ENCODE measurements at regions not wholly inside any gene's neighbourhood (a gene's known extent, or its start where the extent isn't known, plus 50 kb on each side); places are given as distances from the start of the nearest gene placed in this dataset.

DNA sequence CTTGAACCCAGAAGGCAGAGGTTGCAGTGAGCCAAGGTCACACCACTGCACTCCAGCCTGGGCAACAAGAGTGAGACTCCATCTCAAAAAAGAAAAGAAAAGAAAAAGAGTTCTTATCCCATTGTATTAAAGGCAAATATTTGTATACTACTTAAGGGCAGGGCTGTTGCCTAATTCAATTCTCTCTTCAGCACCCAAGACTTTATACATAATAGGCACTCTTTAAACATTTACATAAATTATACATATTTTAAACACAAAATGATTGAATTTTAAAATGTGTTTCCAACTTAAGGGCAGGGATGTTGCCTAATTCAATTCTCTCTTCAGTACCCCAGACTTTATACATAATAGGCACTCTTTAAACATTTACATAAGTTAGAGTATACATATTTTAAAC is 424.3 kb upstream of the ARID1B start:
- no peak for DNase-seq (ENCODE audit: low read depth)

DNA sequence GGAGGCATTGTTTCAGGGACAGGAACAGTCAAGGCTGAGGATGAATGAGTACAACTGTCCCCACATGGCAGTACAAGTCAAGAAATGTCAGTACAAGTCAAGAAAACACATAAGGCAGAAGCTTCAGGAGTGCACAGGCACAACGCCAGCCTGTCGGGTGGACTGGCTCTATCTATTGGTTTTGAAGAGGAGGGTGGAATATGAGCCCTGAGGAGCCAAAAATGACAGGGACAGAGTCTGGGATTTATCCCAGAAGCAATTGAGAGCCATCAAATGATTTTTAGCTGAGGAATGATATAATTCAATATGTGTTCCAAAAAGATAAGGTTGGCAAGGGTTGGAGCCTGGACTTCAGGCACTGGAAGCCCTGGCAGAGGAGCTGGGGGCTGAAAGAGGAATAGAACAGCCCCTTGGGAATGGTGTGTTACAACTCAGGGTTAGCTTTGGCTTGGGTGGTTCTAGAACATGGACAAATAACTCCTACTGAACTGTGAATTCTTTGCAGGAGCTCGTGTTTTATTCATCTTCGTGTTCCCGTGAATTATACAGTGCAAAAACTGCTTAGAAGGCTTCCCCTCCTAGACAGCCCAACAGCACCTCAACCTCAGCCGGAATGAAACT is 425.7 kb upstream of the ARID1B start:
- no peak for DNase-seq (ENCODE audit: low read depth)

DNA sequence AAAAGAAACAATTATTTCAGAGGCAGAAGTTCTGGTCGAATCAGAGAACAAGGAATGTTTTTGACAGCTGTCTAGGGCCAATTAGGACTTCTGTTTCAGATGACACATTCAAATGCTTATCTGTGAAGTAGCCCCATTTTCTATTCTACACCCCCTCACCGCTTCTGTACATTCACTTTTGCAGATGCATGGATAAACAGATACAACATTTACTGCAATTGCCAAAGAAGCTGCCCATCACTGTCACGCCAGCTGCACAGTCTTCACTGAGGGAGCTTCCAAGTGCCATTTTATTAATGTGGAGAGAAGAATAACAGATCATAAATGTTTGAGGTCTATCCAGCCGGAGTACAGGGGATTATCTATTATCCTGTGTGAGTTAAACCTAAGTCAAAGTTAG is 426.8 kb upstream of the ARID1B start:
- DNase-seq (ENCODE audit: low read depth) = no peak

DNA sequence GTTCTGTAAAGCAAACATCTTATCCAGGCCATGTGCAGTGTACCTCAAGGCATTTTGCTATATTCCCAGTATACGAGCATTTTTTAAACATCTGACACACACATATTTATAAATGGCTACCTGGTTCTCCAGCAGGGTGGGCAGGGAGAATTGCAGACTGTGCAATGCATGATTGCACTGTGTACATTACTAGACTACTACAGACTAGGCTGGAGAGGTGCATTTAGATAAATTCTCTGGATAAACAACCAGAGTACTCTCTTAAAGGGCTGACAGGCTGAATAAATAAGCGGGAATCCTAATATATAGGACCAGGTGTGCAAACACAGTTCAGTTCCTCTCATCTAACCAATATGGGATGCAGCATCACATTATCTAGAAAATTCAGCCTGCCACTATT is 428.3 kb upstream of the ARID1B start:
- no peak for DNase-seq (ENCODE audit: low read depth)

DNA sequence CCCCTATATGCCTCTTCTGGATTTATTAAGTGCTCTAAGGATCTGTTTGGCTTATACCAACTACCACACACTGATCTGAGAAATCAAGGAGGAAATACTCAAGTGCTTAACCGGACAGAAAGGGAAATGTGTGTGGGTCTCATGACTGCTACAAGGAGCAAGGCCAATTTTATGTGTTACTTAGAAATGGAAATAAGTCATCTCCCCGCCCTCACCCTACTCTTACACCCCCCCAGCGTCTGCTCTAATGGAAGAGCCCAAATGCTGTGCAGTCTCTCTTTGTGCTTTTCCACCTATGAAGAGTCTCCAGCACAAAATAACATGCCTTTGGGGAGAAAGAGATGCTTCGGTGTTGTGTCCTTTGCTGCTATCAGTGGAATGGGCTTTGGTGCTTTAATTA is 428.8 kb upstream of the ARID1B start:
- DNase-seq (ENCODE audit: low read depth) = no peak

DNA sequence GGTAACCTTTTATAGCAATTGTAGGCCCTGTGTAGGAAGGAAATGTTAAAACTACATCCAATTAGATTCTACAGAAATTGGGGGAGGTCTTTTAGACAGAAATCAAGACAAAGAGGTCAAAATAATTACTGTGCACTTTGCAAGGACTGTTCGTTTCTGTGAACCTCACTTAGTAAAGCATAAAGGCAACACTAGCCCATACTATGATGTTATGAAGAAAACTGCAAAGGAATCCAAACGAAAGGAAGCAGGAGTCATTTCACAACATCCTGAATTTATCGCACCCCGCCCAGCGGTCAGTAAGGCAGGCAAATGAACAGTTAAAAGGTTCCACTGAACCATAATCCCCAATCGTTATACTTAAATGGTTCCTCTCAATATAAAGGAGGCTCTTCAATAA is 429.5 kb upstream of the ARID1B start:
- DNase-seq (ENCODE audit: low read depth) = no peak

DNA sequence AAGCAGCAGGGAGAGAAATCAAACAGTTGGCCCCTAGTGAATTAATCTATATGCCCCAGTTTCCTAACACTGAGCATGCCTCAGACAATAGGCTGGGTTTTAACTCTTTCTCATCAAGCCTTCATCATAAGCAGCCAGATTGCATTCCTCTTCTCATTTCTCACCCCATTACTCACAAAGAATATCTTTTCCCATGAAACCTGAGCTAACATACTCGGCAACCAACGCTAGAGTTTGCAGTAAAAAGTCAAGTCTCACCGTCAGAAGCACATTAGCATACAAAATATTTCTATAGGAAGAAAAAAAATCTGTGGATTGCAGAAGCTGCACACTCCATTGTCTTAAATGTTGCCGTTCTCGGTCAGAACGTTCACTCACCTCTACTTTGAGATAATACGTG is 429.9 kb upstream of the ARID1B start:
- DNase-seq (ENCODE audit: low read depth) = no peak

DNA sequence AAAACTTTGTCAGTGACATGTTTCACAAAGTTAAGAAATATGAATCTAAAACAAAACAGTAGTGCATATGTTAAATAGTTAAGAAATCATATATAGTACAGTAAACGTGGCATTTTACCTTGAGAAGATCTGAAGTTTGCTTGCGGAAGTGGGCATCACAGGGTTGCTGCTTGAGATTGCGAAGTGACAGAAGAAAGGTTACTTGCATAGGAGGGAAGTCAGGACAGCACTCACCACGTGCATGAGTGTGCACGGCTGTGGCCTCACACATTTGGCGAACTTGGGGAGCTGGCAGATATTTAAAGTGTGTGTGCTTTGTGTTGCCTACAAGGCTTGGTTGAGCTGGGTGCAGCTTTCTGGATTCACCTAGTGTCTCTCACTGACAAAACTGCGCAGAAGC is 431.5 kb upstream of the ARID1B start:
- DNase-seq (ENCODE audit: low read depth) = no peak

DNA sequence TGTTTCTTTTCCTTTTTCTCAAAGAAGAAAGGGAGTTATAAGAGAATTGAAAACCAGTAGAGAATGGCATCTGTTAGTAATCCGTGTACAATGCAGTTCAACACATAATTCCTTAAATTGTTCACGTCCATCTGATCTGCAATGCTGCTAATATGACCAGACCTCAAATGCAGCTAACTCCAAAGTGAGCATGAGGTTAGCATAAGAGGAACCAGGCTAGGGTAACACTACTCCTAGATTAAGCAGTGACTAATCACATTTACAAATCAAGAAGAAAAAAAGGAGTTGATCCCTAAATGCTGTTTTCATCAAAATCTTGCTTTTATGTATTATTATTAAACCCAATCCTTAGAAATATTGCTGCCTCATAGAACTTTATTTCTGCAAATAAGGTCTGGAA is 432.7 kb upstream of the ARID1B start:
- no peak for DNase-seq (ENCODE audit: low read depth)

DNA sequence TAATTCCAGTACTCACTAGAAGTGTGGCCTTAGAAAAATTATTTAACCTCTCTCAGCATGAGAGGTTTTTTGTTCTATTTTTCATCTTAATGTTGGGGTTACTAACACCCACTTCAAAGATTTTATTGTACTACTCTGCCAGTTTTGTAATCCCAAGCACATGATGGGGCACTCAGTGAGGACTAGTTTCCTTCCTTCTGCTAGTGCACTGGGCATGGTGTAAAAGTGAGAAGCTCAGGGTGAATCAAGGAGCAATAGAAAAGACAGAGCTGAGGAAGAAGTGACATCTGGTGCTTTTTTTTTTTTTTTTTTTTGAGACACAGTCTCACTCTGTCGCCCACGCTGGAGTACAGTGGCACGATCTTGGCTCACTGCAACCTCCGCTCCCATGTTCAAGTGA is 439.4 kb upstream of the ARID1B start:
- DNase-seq (ENCODE audit: low read depth) = no peak

DNA sequence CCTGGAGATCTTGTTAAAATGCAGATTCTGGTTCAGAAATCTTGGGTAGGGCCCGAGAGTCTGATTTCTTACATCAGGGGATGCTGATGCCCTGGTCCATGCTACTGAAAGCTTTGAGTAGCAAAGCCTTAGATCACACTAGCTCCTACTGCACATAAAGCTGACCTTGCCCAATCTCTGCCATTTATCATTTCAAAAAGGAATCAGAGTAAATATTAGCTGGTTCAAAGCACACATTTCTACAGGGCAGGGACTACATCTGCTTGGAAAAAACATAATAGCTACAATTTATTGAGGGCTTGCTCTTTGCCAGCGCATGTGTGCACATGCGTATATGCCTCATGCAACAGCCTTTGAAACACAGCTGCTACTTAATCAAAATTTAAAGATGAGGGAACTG is 440.4 kb upstream of the ARID1B start:
- no peak for DNase-seq (ENCODE audit: low read depth)

DNA sequence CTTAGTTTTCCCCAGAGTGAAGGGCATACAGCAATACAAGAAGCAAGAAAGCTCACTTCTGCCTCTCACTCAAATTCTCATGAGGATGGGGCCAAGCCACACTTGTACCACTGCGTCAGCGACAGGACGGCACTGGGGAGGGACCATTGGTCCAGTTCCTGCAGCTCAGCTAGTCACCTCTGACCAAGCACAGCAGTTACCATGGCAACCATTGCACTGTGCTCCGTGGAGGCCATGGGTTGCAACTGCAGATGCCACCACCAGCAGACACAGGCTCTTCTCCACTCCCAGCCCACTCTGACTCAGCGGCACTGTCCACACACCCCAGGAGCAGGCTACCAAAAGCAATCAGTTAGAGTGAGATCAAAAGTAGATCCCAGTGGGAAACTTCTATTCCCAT is 441.1 kb upstream of the ARID1B start:
- no peak for DNase-seq (ENCODE audit: low read depth)

DNA sequence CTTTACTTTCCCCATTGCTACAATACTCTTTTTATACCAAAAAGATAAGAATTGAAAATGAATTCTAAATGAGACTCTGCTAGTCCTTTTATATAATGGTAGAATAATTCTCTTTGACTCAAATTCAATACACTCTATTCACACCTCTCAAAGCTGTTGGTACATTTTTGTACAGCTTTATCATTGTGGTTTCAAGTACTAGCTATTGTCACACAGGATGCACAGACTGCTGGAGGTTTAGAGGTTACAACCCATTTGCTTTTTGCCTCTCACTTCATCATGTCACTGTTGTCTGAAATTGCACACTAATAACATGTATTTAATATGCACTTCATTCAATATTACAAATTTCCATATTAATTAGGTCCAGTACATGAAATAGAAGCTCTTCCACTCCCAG is 442.2 kb upstream of the ARID1B start:
- no peak for DNase-seq (ENCODE audit: low read depth)

DNA sequence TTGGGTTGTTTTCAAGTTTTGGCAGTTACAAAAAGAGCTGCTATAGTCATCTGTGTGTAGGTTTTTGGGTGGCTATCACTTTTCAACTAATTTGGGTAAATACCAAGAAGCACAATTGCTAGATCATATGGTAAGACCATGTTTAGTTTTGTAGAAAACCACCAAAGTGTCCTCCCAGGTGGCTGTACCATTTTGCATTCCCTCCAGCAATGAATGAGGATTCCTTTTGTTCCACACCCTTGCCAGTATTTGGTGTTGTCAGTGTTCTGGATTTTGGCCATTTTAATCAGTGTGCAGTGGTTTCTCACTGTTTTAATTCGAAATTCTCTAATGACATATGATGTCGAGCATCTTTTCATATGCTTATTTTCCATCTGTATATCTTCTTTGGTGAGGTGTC is 457.5 kb upstream of the ARID1B start:
- DNase-seq (ENCODE audit: low read depth) = no peak

DNA sequence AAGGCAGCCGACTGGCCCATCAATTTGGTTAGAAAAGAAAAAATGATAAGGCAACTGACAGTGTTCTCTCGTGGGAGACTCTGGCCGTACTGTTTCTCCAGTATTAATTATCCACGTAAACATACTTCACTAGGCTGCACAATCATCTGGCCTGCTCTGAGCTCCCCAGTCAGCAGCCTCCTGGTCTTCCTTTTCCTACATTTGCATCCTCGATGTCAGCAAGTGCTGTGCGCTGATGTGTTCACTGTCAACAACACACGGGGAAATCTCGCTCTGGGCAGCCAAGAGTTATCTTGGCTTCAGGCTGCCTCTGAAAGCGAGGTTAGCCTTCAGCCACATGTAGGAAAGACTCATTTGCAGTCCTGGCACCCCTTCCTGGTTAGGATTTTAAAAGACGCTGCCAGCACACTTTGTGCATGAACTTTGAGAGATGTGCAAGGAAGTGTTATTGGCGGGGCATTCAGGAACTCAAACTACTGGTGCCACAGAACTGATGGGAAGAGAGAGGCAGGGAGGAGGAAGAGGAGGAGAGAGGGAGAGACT is 460.5 kb upstream of the ARID1B start:
- no peak for DNase-seq (ENCODE audit: low read depth)

DNA sequence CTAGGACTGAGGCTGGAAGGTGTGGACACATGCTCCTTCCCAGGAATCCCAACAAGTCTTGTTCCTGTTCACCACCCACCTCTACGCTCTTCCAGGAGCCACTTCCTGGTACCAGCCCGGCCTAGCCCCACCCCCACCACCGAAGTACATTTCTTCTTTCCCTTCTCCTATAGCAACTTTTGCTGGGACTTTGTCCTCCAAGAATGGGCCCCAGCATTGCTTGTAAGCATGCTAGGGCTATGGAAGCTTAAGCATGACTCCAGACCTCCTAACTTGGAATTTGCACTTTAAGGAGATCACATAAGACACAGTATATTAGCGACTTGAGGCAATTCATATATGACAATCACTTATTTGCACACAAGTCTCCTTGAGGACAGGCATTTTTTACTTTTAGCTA is 462.0 kb upstream of the ARID1B start:
- no peak for DNase-seq (ENCODE audit: low read depth)

DNA sequence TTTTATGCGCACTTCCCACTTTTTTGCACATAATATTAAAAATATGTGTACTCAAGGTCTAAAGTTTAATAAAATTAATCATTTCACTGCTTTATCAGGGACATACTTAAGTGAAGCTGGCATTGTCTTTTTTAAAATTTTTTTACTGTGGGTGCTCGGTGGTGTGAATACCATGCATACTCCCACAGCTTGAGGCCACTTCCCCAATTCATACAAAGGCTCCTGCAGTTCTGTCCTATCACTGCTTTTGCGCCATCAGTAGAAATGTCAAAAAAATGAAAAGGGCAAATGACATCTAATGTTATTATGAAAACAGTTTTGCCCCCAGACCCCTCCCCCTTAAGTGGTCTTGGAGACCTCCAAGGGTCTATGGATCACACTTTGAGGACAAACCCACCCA is 464.1 kb upstream of the ARID1B start:
- DNase-seq (ENCODE audit: low read depth) = no peak

DNA sequence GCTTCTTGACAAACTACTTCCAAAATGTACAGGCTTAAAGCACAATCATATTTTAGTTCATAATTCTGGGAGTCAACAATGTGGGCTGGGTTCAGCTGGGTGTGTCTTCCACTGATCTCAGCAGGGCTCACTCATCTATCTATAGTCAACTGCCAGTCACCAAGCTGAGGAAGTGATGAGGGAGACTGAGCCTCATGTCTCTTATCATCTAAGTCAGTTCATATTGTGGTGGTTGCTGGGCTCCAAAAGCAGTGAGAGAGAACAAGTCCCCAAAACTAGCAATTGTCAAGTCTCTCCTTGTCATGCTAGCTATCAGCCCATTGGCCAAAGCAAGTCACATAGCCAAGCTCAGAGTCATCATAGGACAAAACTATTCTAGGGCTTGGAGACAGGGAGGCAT is 465.9 kb upstream of the ARID1B start:
- no peak for DNase-seq (ENCODE audit: low read depth)

DNA sequence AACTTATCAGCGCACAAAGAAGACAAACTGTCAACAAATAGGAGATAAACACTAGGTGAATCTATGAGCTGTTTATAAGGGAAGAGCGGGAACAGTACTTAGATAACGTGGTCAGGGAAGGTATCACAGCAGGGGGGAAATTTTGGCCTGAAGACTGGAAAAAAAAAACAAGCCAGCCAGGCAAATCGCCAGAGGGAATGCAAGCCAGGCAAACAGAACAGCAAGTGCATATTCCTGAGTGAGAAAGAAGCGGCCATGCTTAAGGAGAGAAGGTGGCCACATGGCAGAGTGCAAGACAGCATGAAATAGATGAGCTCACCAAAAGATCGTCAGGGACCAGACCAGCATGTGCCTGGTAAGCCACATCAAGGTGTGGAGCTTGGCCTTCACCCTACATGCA is 466.5 kb upstream of the ARID1B start:
- no peak for DNase-seq (ENCODE audit: low read depth)

DNA sequence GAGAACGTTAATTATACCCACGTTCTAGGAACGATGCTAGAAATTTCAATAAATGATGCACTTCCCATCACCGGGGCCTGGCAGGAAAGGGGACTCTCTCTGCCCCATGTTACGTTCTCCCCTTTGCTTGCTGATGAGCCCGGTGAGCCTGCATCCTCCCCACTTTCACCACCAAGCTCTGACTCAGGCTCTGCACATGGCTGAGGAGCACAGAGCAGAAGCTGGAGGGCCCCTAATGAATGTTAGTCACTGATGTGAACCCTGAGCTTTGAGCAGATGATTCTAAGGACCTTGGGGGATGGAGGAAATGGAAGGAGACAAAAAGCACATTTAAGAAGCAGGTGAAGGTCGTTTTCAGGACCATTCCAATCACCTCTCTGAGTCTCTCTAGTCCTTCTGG is 468.2 kb upstream of the ARID1B start:
- DNase-seq (ENCODE audit: low read depth) = no peak

DNA sequence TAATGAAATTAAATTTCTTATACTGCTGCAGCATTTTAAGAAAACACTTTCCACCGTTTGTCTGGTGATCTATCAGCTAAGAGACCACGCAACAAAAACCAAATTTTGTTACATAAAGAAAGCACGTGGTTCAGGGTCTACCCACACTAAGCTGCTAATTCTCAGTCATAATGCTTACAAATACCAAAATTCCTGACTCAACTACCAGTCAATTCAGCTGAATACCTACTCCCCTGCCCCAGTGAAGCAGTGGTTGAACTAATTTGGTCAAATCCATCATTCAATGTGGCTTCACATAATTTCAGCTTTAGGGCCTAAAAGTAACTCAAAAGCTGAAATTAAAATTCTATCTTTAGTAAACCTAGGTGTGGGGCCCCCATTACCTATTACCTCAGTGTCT is 468.6 kb upstream of the ARID1B start:
- no peak for DNase-seq (ENCODE audit: low read depth)

DNA sequence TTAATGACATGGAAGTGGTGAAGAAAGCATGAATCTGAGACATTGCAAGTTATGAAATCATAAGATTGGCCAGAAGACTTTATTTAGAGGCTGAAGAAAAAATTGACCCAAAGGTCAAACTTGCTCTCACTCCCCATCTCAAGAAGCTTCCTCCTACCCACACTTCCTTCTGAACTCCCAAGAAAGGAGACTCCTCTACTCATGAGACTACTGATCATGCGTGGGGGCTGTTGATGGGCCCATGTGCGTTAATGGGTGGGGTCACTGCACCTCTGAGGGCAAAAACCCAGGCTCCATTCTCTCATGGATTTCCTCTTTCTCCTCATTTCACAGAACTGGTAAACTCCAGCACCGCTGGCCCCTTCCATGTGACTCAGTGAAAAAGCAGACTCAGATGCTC is 470.6 kb upstream of the ARID1B start:
- DNase-seq (ENCODE audit: low read depth) = no peak

DNA sequence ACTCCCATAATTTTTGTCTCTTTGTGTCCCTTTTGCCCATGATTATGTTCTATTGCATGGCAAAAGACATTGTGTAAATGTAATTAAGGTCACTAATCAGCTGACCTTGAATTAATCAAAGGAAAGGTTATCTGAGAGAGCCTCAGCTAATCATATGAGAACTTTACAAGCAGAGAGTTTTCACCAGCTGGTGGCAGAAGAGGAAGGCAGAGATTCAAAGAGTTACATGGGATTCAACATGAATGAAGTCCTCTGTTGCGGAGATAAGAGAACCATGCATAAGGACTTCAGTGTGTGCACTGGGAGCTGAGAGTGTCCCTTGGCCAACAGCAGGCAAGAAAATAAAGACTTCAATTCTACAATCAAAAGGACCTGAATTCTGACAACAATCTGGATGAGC is 494.1 kb upstream of the ARID1B start:
- no peak for DNase-seq (ENCODE audit: low read depth)

DNA sequence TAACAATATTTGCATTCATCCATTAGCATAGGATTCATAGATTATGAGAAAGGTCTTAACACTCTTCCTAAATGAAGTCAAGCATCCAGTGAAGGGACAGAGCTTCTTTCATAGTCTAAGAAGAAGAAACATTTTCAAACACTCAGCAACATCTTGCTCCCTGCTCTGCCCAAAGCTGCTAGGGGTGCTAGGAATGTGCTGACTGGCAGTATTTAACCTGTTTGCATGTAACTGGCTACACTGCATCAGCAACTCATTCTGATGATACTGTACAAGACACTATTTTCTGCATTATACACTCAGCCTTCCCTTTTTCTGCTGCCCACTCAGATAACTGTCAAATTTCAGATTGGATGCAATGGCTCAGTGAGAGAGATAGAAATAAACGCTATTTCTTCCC is 495.1 kb upstream of the ARID1B start:
- DNase-seq (ENCODE audit: low read depth) = no peak

DNA sequence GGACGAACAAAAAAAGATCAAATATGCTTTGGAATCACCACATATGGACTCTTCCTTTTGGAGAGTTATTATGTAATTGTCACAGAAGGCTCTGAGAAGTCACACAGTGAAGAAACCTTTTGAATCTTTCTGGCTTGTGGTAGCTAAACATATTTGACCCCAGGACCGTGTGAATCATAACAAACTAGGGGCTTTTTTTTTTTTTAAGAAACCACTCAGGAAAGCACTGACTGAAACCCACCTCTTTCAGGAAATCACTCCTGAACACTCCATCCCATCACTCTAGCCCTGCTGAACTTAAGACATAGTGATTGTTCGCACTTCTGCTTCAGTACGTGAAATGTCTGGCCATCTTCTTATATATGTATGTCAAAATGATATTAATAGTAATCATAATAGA is 495.9 kb upstream of the ARID1B start:
- no peak for DNase-seq (ENCODE audit: low read depth)
